Activated T-helper 1 cell treated with Interleukin-2 at 50 U/mL for 16 hours (primary cell): ENCODE measurements at regions not wholly inside any gene's neighbourhood (a gene's known extent, or its start where the extent isn't known, plus 50 kb on each side); places are given as distances from the start of the nearest gene placed in this dataset.
"Not testable (repeated sequence)": the region's sequence is repeated elsewhere in the genome, so short reads cannot be mapped to it uniquely, and the experiment has no call there.

Source experiments
- DNase-seq: peaks from one replicate; pipeline ENCODE4 v3.0.0-alpha.2; 2020; ENCODE audit warnings: low read depth

DNA sequence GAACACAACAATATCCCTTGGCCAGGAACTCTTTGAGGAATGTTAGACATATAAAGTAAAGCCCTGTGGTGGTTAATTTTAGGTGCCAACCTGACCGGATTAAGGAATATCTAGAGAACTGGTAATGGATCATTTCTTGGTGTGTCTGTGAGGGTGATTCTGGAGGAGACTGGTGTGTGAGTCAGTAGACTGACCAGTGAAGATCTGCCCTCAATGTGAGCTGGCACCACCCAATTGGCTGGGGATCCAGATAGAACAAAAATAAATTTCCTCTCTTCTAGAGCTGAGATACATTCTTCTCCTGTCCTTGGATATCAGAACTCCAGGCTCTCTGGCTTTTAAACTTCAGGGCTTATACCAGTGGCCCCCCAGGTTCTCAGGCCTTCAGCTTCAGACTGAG is 56.2 kb upstream of the TNPO1 start:
- no peak for DNase-seq

DNA sequence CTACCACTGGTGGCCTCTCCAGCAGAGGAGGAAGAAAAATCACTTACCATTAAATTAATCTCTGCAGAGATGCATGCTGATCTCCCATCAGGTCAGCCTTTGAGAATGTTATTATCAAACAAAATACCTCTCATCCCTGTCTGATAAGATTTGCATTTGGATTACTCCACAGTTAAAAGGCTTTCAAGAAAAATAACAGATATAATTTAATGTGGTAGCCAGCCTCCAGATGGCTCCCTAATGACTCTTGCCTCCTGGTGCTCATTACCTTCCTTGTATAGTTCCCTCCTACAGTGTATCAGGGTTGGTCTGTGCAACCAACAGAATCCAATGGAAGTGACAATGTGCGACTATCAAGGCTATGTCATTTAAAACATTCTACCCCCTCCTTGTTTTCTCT is 63.6 kb upstream of the TNPO1 start:
- no peak for DNase-seq

GRCh38 chr5:72749362-72749997 is 67.0 kb upstream of the TNPO1 start:
- no peak for DNase-seq

DNA sequence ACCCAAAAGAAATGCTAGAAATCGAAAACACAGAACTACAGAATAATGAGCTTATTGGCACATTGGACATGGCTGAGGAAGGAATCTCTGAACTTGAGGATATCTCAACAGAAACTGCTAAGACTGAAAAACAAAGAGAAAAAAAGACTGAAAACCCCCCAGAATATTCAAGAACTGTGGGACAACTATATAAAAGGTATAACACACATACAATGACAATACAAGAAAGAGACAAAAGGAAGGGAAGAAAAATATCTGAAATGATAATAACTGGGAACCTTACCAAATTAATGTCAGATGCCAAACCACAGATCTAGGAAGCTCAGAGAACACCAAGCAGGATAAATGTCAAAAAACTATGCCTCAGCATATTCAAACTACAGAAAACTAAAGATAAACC is 68.6 kb upstream of the TNPO1 start:
- no peak for DNase-seq

DNA sequence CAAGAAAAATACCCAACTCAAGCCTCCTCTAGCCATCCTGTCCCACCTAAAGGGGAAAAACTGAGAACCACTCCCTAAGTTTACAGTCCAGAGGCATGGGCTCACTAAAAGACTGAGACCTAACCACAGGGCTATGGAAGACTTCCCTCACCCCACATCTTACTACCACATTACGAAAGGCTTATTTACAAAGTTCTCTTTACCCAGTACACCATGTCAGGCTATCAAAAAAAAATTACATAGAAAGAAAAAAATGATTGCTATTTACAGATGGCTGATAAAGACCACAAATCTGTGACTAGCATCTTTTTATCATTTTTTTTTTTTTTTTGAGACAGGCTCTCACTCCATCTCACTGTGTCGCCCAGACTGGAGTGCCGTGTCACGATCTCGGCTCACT is 69.7 kb upstream of the TNPO1 start:
- no peak for DNase-seq

- DNase-seq = no peak
Measured at GRCh38 chr5:72744136-72744535, 72.3 kb upstream of the TNPO1 start.

DNA sequence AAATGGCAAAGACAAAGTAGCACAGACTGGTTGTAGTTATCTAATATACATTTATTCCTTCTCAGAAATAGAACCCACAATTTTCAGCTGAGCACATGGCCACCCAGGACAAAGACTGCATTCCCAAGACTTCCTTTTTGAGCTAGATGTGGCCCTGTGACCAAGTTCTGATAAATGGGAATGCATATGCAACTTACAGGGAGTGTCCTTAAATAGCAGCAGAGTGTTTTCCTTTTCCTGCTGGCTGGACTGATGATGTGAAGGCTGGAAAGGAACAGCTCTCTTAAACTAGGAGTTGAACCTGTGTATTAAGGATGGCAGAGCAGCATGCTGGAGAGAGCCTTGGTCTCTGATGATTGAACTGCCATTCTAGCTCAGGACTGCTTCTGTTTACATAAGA is 74.7 kb upstream of the TNPO1 start:
- DNase-seq = no peak

- no peak for DNase-seq
Measured at GRCh38 chr5:72733810-72734209, 82.7 kb upstream of the TNPO1 start.

GRCh38 chr5:72723581-72723980 is 92.9 kb upstream of the TNPO1 start:
- DNase-seq = no peak

- DNase-seq = no peak
Measured at GRCh38 chr5:72722792-72723452, 93.5 kb upstream of the TNPO1 start.

DNA sequence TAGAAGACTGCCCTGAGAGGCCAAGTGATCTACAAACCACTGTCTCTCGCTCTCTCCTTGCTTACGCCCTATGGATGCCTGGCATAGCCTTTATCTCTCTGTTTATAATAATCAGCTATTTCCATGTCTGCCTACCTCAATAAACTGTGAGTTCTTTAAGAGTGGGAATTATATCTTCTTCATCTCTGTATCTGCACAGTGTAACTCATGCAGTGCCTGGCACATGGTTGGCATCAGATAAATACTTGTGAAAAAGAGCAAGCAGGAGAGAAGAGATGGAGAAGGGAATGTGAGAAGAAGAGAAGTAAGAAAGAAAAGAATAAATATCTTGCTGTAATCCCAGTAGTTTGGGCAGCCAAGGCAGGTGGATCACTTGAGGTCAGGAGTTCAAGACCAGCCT is 94.6 kb upstream of the TNPO1 start:
- no peak for DNase-seq

- no peak for DNase-seq
Measured at GRCh38 chr5:72720205-72720604, 96.3 kb upstream of the TNPO1 start.

DNA sequence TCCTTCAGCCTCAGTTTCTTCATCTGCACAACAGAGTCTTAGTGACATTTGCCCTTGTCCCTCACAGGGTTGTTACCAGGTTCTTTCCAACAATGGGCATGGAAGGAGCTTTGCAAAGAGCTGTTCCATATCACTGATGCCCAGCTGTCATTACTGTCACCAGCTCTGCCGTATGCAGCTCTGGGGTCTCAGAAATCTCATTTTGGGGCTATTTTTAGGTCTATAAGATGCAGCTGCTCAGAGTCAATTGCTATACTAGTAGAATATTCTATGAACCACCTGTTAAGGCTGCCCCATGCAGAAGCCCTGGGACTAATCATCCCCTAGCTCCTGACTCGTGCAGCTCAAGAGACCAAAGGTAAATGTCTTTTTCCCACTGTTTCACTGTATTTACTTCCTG is 105.1 kb upstream of the TNPO1 start:
- no peak for DNase-seq

- DNase-seq = no peak
Measured at GRCh38 chr5:72709341-72709740, 107.1 kb upstream of the TNPO1 start.

GRCh38 chr5:72705178-72705577 is 111.3 kb upstream of the TNPO1 start:
- DNase-seq = no peak

- DNase-seq = no peak
Measured at GRCh38 chr5:72703876-72704275, 112.6 kb upstream of the TNPO1 start.

DNA sequence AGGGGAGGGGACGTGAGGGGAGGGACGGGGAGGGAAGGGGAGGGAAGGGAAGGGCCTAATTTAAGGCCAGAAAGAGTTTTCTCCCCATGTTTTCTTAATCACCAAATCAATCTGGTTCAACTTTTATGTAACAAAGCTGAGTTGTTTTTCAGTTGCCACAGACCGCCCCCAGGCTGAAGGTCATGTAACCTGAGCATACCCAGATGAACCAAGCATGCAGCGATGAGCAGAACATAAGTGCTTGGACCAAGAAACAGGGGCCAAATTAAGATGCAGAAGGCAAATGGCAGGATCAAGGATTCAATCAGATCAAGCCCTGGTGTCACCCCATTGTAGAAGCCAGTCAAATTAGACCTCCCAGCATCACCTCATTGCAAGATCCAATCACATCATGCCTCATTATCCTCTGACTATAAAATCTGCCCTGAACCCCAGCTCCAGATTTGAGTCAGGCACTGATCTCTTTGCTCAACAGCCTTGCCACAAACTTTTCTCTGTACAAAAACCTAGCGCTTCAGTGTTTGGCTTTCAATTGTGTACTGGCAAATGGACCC is 113.5 kb upstream of the TNPO1 start:
- DNase-seq = no peak

DNA sequence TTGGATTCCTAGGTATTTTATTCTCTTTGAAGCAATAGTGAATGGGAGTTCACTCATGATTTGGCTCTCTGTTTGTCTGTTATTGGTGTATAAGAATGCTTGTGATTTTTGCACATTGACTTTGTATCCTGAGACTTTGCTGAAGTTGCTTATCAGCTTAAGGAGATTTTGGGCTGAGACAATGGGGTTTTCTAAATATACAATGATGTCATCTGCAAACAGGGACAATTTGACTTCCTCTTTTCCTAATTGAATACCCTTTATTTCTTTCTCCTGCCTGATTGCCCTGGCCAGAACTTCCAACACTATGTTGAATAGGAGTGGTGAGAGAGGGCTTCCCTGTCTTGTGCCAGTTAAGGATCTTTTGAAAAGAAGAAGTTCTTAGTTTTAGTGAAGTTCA is 114.4 kb upstream of the TNPO1 start:
- DNase-seq = not testable (repeated sequence)

DNA sequence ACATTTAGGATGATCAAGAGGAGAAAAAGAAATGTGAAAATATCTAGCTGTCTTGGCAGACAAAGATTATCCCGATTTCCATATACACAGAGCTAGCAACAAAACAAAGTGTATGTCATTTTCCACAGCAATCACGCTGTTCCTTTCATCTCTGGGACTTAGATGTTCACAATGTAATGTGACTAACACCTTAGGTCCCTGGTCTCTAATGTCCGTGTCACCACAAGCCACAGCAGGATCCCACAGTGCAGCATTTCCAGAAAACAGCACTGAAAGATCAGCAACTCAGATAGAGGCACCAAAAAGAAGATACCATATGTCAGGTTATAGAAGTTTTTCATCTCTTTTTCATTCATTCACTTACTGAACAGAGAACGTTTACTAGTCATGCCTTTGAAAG is 118.0 kb upstream of the TNPO1 start:
- DNase-seq = no peak

DNA sequence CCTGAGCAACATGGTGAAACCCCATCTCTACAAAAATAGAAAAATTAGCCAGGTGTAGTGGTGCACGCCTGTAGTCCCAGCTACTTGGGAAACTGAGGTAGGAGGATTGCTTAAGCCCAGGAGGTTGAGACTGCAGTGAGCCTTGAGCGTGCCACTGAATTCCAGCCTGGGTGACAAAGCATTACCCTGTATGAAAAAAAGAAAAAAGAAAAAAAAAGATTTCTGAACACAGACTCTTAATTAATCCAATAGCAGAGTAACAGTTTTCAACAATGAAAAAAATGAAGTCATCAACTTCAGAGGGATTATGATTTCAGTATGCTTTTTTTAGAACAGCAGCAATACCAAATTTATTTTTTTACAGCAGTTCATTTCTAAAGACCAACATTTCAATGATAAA is 118.8 kb upstream of the TNPO1 start:
- DNase-seq = no peak

GRCh38 chr5:72695659-72696058 is 120.8 kb upstream of the TNPO1 start:
- no peak for DNase-seq

- no peak for DNase-seq
Measured at GRCh38 chr5:72694856-72695255, 121.6 kb upstream of the TNPO1 start.

DNA sequence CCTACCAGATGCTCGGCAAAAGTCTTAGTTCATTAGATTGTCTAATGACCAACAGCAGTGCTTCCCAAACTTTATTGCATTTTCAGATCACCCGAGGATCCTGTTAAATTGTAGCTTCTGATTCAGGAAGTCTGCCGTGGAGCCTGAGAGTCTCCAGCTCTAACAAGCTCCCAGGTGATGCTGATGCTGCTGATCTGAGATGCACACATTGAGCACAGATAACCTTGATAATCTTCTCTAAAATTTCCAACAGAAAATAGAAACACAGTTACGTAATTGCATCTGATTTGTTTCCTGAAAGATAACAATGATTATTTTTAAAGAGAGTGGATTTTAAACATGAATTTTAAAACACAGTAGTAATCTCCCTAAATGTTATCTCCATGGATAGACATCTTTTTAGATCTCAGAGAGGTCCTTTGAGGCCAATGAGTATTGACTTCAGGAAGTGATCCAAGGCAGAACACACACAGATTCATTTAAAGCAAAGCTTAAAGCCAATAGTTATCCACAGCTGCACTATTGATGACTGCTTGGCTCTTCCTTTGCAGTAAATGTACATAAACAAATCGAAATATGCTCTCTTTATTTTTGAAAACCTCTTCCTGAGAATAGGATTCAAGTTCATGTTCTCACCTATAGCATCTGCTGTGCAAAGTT is 122.8 kb upstream of the TNPO1 start:
- DNase-seq = no peak
